ENCODE measurements at regions not wholly inside any gene's neighbourhood (a gene's known extent, or its start where the extent isn't known, plus 50 kb on each side); places are given as distances from the start of the nearest gene placed in this dataset.
A peak's percentile ranks its signal among the peaks of the same experiment; 100 is the strongest.

- TF ChIP-seq, protein P1, sequence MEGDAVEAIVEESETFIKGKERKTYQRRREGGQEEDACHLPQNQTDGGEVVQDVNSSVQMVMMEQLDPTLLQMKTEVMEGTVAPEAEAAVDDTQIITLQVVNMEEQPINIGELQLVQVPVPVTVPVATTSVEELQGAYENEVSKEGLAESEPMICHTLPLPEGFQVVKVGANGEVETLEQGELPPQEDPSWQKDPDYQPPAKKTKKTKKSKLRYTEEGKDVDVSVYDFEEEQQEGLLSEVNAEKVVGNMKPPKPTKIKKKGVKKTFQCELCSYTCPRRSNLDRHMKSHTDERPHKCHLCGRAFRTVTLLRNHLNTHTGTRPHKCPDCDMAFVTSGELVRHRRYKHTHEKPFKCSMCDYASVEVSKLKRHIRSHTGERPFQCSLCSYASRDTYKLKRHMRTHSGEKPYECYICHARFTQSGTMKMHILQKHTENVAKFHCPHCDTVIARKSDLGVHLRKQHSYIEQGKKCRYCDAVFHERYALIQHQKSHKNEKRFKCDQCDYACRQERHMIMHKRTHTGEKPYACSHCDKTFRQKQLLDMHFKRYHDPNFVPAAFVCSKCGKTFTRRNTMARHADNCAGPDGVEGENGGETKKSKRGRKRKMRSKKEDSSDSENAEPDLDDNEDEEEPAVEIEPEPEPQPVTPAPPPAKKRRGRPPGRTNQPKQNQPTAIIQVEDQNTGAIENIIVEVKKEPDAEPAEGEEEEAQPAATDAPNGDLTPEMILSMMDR (IDR thresholded peaks at IDR 0.05) = peak in 1 of 6 experiments; percentile 10
- TF ChIP-seq POLR2A (IDR thresholded peaks at IDR 0.05) = no peak
Measured at GRCh38 chr2:138922973-138923563, 142.9 kb upstream of the NXPH2 start.
